ENCODE measurements at regions not wholly inside any gene's neighbourhood (a gene's known extent, or its start where the extent isn't known, plus 50 kb on each side); places are given as distances from the start of the nearest gene placed in this dataset.

DNA sequence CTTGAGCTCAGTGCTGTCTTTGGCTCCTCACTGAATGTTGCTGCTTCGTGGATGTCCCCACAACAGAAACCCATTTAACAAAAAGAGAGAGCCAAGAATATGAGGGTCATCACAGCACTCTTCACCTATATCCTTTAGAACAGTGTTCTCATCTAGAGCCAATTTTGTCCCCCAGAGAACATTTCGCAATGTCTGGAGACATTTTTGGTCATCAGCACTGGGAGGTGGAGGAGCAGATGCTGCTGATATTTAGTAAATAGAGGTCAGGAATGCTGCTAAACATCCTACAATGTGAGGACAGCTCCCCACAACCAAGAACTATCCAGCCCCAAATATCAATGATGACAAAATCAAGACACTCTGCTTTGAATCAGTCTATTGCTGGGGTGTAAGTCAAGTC lies 92.5 kb downstream of the BBS10 start:
- TF ChIP-seq, protein P1, sequence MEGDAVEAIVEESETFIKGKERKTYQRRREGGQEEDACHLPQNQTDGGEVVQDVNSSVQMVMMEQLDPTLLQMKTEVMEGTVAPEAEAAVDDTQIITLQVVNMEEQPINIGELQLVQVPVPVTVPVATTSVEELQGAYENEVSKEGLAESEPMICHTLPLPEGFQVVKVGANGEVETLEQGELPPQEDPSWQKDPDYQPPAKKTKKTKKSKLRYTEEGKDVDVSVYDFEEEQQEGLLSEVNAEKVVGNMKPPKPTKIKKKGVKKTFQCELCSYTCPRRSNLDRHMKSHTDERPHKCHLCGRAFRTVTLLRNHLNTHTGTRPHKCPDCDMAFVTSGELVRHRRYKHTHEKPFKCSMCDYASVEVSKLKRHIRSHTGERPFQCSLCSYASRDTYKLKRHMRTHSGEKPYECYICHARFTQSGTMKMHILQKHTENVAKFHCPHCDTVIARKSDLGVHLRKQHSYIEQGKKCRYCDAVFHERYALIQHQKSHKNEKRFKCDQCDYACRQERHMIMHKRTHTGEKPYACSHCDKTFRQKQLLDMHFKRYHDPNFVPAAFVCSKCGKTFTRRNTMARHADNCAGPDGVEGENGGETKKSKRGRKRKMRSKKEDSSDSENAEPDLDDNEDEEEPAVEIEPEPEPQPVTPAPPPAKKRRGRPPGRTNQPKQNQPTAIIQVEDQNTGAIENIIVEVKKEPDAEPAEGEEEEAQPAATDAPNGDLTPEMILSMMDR (IDR thresholded peaks at IDR 0.05 in 4 of 5, conservative IDR thresholded peaks at IDR 0.05 in 1 of 5), result no peak
- no peak for TF ChIP-seq POLR2A (IDR thresholded peaks at IDR 0.05)

Measured in gastrocnemius medialis (tissue), 4 donors.